Forelimb muscle (tissue), 1 donor: ENCODE measurements at regions not wholly inside any gene's neighbourhood (a gene's known extent, or its start where the extent isn't known, plus 50 kb on each side); places are given as distances from the start of the nearest gene placed in this dataset.
"Not testable (repeated sequence)": the region's sequence is repeated elsewhere in the genome, so short reads cannot be mapped to it uniquely, and the experiment has no call there.

Experiments
- DNase-seq: peaks from one replicate; pipeline ENCODE4 v3.0.0-alpha.2; 2013; ENCODE audit warnings: low read depth

DNA sequence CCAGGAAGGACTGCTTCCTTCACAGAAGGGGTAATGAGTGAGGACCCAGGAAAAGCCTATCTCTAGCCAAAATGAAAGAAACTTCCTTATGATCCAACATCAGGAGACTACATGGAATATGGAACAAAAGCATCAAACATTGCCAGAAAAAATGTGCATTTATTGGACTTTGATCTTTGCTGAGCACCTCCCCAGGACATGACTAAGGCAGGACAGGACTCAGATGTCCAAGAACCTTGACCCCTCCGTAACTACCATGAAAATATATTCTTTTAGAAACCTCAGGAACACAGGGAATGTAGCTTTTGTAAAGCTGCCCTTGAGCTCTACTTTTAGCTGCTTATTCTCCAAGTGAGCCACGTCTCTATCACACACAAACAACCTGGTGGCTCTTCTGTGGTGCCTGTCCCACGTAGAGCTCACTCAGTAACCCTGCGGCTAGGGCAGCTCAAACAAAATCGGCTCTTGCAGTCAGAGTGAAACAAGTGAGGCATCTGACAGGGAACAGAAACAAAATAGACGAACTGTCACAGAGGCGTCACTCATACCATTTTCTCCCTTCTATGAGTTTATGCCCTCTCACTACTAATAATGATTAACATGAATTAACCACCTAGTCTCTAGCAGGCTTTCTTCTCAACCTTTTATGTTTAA, 471.5 kb upstream of the API5 start:
- DNase-seq: no peak

DNA sequence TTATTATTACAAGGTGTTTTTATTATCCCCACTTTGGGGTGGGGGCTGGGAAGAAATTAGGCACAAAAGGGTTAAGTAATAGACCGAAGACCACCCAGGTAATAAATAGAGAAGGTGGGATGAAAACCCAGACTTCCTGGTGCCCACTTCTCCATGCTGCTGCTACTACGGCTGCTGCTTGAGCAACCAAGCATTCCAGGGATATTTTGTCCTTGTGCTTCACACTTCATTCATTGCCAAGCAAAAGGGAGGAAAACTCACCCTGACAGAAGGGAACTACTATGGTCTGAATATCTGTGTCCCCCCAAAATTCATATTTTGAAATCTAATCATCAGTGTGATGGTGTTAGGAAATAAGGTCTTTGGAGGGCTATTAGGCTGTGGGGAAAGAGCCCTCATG, 470.9 kb upstream of the API5 start:
- DNase-seq: no peak

DNA sequence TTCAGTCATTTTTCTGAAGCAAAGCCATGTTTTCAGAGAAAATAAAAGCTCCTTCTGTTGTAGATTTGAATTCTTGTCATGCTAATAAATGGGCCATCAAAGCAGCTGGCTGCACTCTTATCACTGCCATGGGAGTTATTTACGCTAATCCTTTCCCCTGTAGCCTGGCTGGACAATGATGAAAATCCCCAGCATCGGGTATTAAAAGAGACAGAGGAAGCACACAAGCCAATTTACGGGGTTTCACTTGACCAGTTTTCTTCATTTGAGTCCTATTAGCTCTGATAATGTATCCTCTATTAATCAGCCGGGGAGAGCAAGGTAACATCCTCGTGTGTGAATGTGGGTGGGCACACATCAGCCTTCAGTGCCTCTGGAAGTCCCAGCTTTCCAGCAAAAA, 470.2 kb upstream of the API5 start:
- no peak for DNase-seq

DNA sequence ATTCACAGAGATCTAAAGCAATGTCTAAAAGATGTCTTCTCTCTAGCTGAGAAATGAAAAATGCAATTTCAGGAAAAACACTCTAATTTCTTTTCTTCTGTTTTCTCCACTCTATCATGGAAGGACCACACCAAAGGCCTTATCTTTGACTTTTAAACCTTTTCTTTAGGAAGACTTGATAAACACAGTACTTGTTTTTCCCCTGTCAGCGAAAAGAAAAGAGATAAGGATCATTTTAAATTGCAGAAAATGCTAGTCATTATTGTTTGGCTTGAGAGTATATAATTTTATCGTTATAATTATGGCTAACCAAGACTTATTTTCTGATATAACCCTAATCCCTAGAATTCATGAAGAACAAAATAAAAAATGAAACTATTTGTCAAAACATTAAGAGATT, 462.4 kb upstream of the API5 start:
- no peak for DNase-seq

DNA sequence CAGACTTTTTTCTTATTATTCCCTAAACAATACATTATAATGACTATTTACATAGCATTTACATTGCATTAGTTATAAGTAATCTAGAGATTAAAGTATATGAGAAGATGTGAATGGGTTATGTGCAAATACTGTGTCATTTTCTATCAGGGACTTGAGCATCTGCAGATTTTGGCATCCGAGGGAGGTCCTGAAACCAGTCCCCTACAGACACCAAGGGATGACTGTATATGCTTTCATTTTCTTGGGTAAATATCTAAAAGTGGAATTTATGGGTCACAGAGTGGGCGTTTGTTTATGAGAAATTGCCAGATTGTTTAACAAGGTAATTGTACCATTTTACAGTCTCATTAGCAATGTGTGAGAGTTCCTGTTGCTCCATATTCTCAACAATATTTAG, 454.5 kb upstream of the API5 start:
- no peak for DNase-seq

DNA sequence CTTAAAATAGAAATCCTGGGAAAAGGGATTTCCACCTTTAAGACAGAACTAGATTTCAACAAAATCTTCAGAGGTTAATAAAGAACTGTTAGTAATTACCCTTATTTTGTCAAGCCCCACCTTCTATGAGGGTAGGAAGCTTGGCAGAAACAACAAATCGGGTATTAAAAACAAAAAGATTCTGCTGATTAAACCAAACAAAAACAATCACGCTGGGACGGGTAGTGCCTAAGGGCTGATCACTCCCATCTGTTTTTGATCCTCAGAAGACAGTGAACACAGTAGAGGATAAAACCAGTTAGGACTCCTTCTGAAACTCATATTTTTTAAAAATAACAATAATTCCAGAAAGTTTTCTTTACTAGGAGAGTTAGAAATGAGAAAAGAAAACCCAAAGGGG, 441.3 kb upstream of the API5 start:
- no peak for DNase-seq

DNA sequence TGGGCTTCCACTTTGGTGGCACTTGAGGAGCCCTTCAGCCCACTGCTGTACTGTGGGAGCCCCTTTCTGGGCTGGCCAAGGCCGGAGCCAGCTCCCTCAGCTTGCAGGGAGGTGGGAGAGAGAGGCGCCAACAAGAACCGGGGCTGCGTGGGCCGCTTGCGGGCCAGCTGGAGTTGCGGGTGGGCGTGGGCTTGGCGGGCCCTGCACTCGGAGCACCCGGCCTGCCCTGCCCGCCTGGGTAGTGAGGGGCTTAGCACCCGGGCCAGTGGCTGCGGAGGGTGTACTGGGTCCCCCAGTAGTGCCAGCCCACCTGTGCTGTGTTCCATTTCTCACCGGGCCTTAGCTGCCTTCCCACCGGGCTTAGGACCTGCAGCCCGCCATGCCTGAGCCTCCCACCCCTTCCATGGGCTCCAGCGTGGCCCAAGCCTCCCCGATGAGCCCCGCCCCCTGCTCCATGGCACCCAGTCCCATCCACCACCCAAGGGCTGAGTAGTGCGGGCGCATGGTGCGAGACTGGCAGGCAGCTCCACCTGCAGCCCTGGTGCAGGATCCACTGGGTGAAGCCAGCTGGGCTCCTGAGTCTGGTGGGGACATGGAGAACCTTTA, 437.9 kb upstream of the API5 start:
- not testable (repeated sequence) for DNase-seq

DNA sequence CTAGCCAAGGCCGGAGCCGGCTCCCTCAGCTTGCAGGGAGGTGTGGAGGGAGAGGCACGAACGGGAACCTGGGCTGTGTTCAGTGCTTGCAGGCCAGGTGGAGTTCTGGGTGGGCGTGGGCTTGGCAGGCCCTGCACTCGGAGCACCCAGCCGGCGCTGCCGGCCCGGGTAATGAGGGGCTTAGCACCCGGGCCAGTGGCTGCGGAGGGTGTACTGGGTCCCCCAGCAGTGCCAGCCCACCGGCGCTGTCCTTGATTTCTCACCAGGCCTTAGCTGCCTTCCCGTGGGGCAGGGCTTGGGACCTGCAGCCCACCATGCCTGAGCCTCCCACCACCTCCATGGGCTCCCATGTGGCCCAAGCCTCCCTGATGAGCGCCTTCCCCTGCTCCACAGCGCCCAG, 430.5 kb upstream of the API5 start:
- DNase-seq: not testable (repeated sequence)

DNA sequence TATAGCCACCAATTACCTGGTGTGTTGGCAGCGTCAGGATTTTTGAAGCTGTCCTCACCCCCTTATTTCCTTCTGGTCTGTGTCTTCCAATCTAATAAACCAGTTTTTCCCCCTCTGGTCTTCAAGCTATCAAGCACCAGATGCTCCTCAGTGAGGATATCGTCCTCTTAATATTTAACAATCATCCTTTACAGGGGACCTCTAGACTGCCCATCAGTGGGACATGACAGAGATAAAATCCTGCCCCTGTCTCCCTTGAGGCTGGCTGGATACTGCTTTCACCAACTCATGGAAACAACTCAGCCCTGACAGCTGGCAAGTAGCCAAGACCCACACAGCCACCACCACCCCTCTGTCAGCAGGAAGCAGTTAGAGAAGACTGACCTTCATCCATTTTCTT, 421.0 kb upstream of the API5 start:
- DNase-seq: no peak

DNA sequence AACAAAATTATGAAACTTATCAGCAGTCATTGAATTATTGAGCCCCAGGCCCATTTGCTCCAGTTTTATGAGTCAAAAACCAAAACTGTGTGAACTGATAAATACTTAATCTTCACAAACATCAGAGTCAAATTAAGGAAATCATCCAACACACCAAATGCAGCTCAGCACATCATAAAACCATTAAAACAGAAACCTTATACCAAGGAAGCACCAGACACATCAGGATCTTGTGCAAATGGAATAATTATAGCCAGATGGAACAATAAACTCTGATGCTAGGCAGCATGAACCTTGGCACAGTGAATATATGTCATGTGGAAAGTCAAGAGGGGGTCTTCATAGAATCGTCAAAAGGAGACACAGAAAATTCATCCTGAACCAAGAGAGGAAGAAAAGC, 410.7 kb upstream of the API5 start:
- DNase-seq: no peak

DNA sequence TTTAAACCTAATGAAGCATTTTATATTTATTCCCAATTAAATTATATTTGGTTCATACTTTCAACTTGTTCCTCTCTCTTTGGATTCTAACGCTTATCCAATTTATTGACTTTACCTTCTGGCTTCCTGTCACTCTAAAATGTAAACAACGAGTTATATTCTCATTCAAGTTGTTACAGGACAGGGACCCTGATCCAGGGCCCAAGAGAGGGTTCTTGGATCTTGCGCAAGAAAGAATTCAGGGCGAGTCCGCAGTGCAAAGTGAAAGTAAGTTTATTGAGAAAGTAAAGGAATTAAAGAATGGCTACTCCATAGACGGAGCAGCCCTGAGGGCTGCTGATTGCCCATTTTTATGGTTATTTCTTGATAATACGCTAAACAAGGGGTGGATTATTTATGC, 405.6 kb upstream of the API5 start:
- DNase-seq: no peak

DNA sequence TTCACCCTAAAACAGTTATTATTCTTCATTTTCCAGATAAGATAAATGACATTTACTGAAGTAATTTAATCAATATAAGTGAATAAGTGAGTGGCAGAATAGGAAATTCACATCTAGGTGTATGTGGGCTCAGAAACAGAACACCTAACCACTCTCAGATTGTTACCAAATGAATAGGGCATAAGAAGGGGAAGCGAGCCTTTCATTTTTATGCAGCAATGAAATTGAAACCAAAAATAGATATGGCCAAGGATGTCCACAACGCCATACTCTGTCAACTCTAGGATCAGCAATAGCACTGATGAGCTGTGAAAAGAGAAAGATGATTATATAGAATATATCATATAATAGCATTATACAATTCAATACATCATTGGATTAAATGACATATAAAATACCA, 398.1 kb upstream of the API5 start:
- DNase-seq: no peak

DNA sequence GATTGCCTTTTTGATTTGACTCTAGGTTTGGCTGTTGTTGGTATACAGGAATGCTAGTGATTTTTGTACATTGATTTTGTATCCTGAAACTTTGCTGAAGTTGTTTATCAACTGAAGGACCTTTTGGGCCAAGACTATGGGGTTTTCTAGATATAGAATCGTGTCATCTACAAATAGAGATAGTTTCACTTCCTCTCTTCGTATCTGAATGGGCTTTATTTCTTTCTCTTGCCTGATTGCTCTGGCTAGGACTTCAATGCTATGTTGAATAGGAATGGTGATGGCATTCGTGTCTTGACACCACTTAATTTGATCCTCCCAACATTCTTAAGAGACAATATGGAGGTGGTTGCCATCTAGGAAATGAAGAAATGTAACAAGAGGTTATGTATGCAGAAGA, 388.1 kb upstream of the API5 start:
- DNase-seq: no peak

DNA sequence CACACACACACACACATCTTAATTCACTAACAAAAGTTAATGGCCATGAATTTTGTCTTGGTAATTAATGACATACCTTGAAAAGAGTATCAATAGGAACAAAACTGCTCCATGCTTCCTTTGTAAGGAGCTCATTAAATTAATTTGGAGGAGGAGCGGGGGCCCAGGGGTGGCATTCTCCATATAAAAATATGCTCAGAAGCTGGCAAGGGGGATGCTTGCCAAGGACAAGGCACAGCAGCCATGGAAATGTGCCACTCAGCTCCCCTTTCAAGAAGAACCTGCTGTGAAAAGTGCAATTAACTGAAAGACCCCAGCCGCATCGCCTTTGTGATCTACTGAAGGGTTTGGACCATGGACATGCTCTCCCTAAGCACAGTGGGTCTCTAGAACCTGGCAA, 385.9 kb upstream of the API5 start:
- DNase-seq: no peak

DNA sequence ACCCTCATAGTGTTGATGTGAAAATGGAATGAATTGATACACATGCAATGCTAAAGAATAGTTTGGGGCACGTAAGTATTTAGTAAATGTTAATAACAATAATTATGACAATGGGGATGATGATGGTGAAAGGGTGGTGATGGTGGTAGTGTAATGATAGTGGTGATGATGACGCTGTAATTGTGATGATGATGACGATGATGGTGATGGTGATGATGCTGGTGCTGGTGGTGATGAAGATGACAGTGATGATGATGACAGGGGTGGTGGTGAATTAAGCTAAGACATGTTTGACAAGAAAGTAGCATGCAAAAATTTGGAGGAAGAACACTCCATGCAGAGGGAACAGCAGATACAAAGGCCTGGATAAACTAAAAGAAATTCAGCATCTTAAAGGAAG, 364.4 kb upstream of the API5 start:
- no peak for DNase-seq

DNA sequence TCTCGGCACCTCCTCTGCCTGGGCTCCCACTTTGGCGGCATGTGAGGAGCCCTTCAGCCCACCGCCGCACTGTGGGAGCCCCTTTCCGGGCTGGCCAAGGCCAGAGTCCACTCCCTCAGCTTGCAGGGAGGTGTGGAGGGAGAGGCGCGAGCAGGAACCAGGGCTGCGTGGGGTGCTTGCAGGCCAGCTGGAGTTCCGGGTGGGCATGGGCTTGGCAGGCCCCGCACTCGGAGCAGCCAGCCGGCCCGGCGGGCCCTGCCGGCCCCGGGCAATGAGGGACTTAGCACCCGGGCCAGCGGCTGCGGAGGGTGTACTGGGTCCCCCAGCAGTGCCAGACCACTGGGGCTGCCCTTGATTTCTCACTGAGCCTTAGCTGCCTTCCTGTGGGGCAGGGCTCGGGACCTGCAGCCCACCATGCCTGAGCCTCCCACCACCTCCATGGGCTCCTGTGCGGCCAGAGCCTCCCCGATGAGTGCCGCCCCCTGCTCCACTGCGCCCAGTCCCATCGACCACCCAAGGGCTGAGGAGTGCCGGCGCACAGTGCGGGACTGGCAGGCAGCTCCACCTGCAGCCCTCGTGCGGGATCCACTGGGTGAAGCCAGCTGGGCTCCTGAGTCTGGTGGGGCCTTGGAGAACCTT, 361.9 kb upstream of the API5 start:
- DNase-seq: not testable (repeated sequence)

DNA sequence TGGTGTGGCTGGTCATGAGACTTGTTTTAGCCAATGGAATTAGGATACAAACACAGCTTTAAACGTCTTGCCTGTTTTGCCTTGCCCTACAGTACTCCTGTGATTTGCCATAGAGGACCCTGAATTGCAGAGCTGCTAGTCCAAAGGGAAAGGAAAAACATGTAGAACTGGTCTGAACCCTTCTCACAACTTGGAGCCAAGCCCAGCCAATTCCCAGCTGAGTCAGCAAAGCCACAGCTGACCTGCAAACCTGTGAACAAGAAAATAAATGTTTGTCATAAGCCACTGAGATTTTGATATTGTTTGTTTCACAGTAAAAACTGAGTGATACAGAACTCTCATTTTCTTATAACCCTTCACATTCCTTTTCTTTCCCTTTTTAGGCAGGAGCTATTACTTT, 360.5 kb upstream of the API5 start:
- DNase-seq: no peak

DNA sequence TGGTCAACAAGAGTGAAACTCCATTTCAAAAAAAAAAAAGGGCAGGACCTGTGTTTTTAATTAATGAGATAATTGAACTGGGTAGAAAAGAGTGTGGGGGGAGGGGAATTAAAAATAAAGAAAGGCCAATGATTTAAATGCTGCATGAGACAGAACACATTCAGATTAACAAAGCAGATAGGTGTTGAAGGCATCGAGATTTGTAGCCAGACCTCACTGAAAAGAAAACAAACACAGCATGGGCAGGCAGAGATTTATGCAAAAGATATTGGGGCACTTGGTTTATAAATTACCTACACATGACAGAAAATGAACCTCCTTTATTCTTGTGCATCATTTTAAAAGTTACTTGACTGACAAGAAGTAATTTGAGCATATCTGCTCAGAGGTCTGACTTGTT, 354.0 kb upstream of the API5 start:
- no peak for DNase-seq

DNA sequence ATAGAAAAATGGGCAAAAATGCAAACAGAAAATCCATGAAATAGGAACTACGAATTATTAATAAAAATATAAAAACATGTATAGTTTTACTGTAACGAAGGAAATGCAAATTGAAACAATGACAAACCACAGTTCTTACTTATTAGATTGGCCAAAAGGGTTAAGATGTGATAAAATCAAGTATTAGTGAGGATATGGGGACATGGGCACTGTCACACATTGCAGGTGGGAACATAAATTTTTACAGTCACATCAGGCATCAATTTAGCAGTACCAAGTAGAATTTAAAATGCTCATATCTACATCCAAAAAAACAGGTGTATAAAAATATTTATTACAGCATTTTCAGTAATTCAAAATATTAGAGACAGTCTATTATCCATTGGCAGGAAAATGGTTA, 353.2 kb upstream of the API5 start:
- no peak for DNase-seq

DNA sequence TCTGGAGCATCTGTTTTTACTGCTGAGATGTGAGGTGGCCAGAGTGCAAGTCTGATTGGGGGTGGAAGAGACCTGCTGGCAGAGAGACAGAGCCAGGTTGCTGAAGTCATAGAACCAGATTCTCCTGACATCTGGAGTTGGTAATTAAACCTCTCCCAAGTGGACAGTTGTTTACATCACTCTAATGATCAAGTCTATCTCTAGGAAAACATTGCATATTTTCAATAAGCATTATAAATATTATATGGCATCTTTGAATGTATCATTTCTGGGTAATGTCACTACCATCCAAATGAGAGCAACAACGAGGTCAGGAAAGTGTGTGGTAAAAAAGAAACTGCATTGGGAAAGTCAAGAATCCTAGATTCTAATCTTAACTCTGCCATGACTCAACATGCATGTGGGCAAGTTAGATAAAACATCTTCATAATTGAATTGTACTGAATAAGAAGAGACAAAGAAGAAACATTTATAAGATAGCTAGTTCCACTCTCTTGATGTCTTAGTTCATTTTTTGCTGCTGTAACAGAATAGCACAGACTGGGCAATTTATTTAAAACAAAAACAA, 351.2 kb upstream of the API5 start:
- no peak for DNase-seq

DNA sequence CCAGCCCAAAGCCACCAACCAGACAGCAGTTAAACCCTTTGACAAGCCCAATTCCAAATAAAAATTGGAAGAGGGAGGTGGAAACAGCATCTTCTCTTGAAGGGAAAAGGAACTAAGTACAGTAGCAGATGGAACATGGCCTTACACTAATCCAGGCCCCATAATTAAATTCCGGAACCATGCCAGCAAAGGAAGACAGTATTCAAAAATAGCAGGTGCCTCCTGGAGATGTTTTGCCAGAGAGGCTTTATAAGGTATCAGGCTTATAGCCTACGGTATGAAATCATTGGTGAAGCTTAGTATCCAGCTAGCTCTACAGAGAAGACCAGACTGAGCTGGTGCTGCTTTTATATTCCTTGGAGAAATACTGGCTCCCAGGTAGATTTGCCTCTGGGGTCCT, 344.1 kb upstream of the API5 start:
- DNase-seq: no peak

DNA sequence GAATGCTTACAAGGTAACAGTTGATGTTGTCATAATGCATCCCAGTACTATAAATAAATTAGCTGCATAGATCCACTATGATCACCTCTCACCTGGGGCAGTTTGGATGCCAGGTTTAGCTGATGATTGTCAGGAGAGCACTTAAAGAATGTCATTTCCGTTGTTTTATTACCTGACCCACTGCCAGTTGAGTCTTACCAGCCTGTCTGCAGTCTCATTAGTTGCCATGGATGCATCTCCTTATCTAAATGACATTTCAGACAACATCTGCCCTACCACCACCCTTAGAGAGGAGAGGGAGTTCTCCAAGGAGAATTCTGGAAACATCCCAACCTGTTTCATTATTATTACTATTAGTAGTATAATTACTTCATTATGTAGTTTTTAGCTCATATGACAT, 339.1 kb upstream of the API5 start:
- no peak for DNase-seq

DNA sequence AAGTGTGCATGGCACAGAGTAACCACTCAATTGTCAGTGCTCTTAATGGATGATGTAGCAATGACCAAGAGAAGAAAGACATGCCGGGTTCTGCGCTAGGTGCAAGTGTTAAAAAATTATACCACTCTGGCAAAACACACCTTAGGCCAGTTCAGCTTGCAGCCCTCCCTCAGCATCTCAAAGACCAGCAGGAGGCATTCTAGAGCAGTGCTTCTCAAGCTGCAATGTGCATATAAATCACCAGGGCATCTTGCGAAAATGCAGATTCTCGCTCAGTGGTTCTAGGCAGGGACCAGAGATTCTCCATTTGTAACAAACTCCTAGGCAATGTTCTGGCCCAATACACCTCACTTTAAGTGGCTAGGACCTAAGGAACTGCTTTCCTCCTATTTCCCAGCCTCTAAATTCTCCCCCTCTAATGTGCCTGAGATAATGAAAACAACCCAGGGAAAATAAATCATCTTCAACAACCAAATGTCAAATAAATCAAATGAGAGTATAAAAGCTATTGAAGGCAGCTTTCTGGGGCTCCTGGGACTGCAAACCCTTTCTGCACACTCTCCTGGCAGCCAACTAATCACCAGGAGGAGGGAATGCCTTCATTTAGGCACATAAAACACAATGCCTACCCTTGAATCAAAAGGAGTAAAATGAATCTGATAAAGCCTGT, 337.2 kb upstream of the API5 start:
- DNase-seq: no peak
